ENCODE measurements at regions not wholly inside any gene's neighbourhood (a gene's known extent, or its start where the extent isn't known, plus 50 kb on each side); places are given as distances from the start of the nearest gene placed in this dataset.
"Not testable (repeated sequence)": the region's sequence is repeated elsewhere in the genome, so short reads cannot be mapped to it uniquely, and the experiment has no call there.

- TF ChIP-seq CTCF (IDR thresholded peaks at IDR 0.05; ENCODE audit: insufficient read depth, low read depth, low read length, missing control alignments): no peak
- no peak overlapping the region for H3K4me3 ChIP-seq (ENCODE audit: low read length)
- DNase-seq (ENCODE audit: low read depth): no peak
These were observed 158.4 kb upstream of the MAGEC2 start for GRCh38 chrX:142363501-142363900.

GRCh38 chrX:142359331-142359730, 154.2 kb upstream of the MAGEC2 start:
- H3K4me3 ChIP-seq (ENCODE audit: low read length): no peak overlapping the region
- no peak for DNase-seq (ENCODE audit: low read depth)
- no peak for TF ChIP-seq CTCF (IDR thresholded peaks at IDR 0.05; ENCODE audit: insufficient read depth, low read depth, low read length, missing control alignments)

GRCh38 chrX:142327182-142327581, 122.1 kb upstream of the MAGEC2 start:
- TF ChIP-seq CTCF (IDR thresholded peaks at IDR 0.05; ENCODE audit: insufficient read depth, low read depth, low read length, missing control alignments): no peak
- no peak for DNase-seq (ENCODE audit: low read depth)
- H3K4me3 ChIP-seq (ENCODE audit: low read length): no peak overlapping the region

- TF ChIP-seq CTCF (IDR thresholded peaks at IDR 0.05; ENCODE audit: insufficient read depth, low read depth, low read length, missing control alignments): no peak
- no peak for DNase-seq (ENCODE audit: low read depth)
- H3K4me3 ChIP-seq (ENCODE audit: low read length): no peak overlapping the region
These were observed 107.5 kb upstream of the MAGEC2 start for GRCh38 chrX:142312591-142312990.

GRCh38 chrX:142299406-142299805, 94.3 kb upstream of the MAGEC2 start:
- no peak for TF ChIP-seq CTCF (IDR thresholded peaks at IDR 0.05; ENCODE audit: insufficient read depth, low read depth, low read length, missing control alignments)
- DNase-seq (ENCODE audit: low read depth): no peak
- no peak overlapping the region for H3K4me3 ChIP-seq (ENCODE audit: low read length)

GRCh38 chrX:142296421-142296820, 91.3 kb upstream of the MAGEC2 start:
- no peak overlapping the region for H3K4me3 ChIP-seq (ENCODE audit: low read length)
- no peak for DNase-seq (ENCODE audit: low read depth)
- TF ChIP-seq CTCF (IDR thresholded peaks at IDR 0.05; ENCODE audit: insufficient read depth, low read depth, low read length, missing control alignments): no peak

GRCh38 chrX:142295190-142295589, 90.1 kb upstream of the MAGEC2 start:
- DNase-seq (ENCODE audit: low read depth): no peak
- no peak overlapping the region for H3K4me3 ChIP-seq (ENCODE audit: low read length)
- no peak for TF ChIP-seq CTCF (IDR thresholded peaks at IDR 0.05; ENCODE audit: insufficient read depth, low read depth, low read length, missing control alignments)

GRCh38 chrX:142270166-142270565, 65.1 kb upstream of the MAGEC2 start:
- peak; percentile 64 for DNase-seq (ENCODE audit: low read depth)
- not testable (repeated sequence) for H3K4me3 ChIP-seq (ENCODE audit: low read length)
